Neural cell (in vitro differentiated cells): ENCODE measurements at regions not wholly inside any gene's neighbourhood (a gene's known extent, or its start where the extent isn't known, plus 50 kb on each side); places are given as distances from the start of the nearest gene placed in this dataset.

Experiments used
- CTCF ChIP-seq: fragments of 450-650 bp; IDR thresholded peaks from 2 replicates; pipeline ENCODE4 v1.5.1; 2014; ENCODE audit warnings: antibody characterized with exemption, mild to moderate bottlenecking, moderate library complexity; ENCODE audit not compliant: poor library complexity, severe bottlenecking
- EP300 ChIP-seq: fragments of 450-650 bp; conservative IDR thresholded peaks from 2 replicates; pipeline ENCODE4 v1.6.1; 2014; ENCODE audit warnings: antibody characterized with exemption, mild to moderate bottlenecking, moderate library complexity; ENCODE audit not compliant: poor library complexity, severe bottlenecking
- EZH2 ChIP-seq: fragments of 200-600, 300-800 bp; shearing (Covaris generic), sonication (generic); IDR thresholded peaks from 2 replicates; pipeline ENCODE4 v1.6.1; 2014; ENCODE audit warnings: antibody characterized with exemption, low read length, borderline replicate concordance, mild to moderate bottlenecking; ENCODE audit not compliant: insufficient read depth, poor library complexity, severe bottlenecking
- MXI1 ChIP-seq: fragments of 450-650 bp; conservative IDR thresholded peaks from 2 replicates; pipeline ENCODE4 v1.6.1; 2014; ENCODE audit warnings: antibody characterized with exemption, mild to moderate bottlenecking; ENCODE audit not compliant: poor library complexity, severe bottlenecking
- POLR2AphosphoS5 ChIP-seq: IDR thresholded peaks from 2 replicates; pipeline ENCODE4 v1.6.1; 2012
- RAD21 ChIP-seq: fragments of 450-650 bp; conservative IDR thresholded peaks from 2 replicates; pipeline ENCODE4 v1.6.1; 2014; ENCODE audit warnings: antibody characterized with exemption, mild to moderate bottlenecking, moderate library complexity
- REST ChIP-seq: IDR thresholded peaks from 2 replicates; pipeline ENCODE4 v1.6.1; 2012; ENCODE audit warnings: borderline replicate concordance
- SMC3 ChIP-seq: fragments of 450-650 bp; conservative IDR thresholded peaks from 2 replicates; pipeline ENCODE4 v1.6.1; 2014; ENCODE audit warnings: antibody characterized with exemption, mild to moderate bottlenecking, moderate library complexity; ENCODE audit not compliant: poor library complexity
- TAF1 ChIP-seq: IDR thresholded peaks from 2 replicates; pipeline ENCODE4 v1.6.1; 2012; ENCODE audit warnings: low read depth

GRCh38 chr5:27855491-27855890 lies 817.1 kb upstream of the CDH9 start:
- TF ChIP-seq CTCF (no peak), TAF1 (no peak), SMC3 (no peak), MXI1 (no peak), EP300 (no peak), RAD21 (no peak), POLR2AphosphoS5 (no peak), EZH2 (no peak), REST (no peak)
